GM23338 (cell line): ENCODE measurements at regions not wholly inside any gene's neighbourhood (a gene's known extent, or its start where the extent isn't known, plus 50 kb on each side); places are given as distances from the start of the nearest gene placed in this dataset.

Source experiments
- ATAC-seq: fragments of 200-7000 bp; cut with Tn5 transposase; 3 replicates; pipeline ENCODE4 v1.9.1; 2020
- DNase-seq: peaks from one replicate; pipeline ENCODE4 v3.0.0-alpha.2; 2015; ENCODE audit warnings: low spot score
- H2AFZ ChIP-seq: fragments of 200-600 bp; sonication (generic); 2 replicates; pipeline ENCODE4 v1.8.0; 2016; ENCODE audit warnings: antibody characterized with exemption, mild to moderate bottlenecking, moderate library complexity
- H3F3A ChIP-seq: fragments of 200-600 bp; sonication (generic); replicated peaks from 2 replicates; pipeline ENCODE4 v1.8.0; 2017; ENCODE audit warnings: antibody characterized with exemption, mixed run types, low read depth
- H3K27ac ChIP-seq: fragments of 200-600 bp; sonication (generic); 2 replicates; pipeline ENCODE4 v1.6.1; 2016; ENCODE audit warnings: low read depth
- H3K27me3 ChIP-seq: fragments of 200-600 bp; sonication (generic); 2 replicates; pipeline ENCODE4 v1.8.0; 2016; ENCODE audit warnings: mild to moderate bottlenecking, mixed run types, moderate library complexity; ENCODE audit not compliant: insufficient read depth
- H3K36me3 ChIP-seq: fragments of 200-600 bp; sonication (generic); 2 replicates; pipeline ENCODE4 v1.8.0; 2016; ENCODE audit warnings: mild to moderate bottlenecking; ENCODE audit not compliant: insufficient read depth
- H3K4me1 ChIP-seq: fragments of 200-600 bp; sonication (generic); 2 replicates; pipeline ENCODE4 v1.8.0; 2016; ENCODE audit warnings: mild to moderate bottlenecking, moderate library complexity; ENCODE audit not compliant: insufficient read depth
- H3K4me2 ChIP-seq: fragments of 200-600 bp; sonication (generic); 2 replicates; pipeline ENCODE4 v1.7.1; 2017; ENCODE audit warnings: mixed run types
- H3K4me3 ChIP-seq: fragments of 200-600 bp; sonication (generic); 2 replicates; pipeline ENCODE4 v1.6.1; 2016; ENCODE audit warnings: mixed run types
- H3K79me2 ChIP-seq: fragments of 200-600 bp; sonication (generic); replicated peaks from 2 replicates; pipeline ENCODE4 v1.8.0; 2017; ENCODE audit warnings: mild to moderate bottlenecking; ENCODE audit not compliant: insufficient read depth
- H3K9me2 ChIP-seq: fragments of 200-600 bp; sonication (generic); 2 replicates; pipeline ENCODE4 v1.8.0; 2017; ENCODE audit not compliant: insufficient read depth
- H4K20me1 ChIP-seq: fragments of 200-600 bp; sonication (generic); replicated peaks from 2 replicates; pipeline ENCODE4 v1.8.0; 2017; ENCODE audit warnings: mild to moderate bottlenecking; ENCODE audit not compliant: insufficient read depth
- H3K27ac Mint-ChIP-seq: 2 replicates; pipeline ENCODE4 v1.8.0; 2020; ENCODE audit warnings: inconsistent platforms, mild to moderate bottlenecking, moderate library complexity, mixed read lengths
- H3K27me3 Mint-ChIP-seq: 3 replicates; pipeline ENCODE4 v1.8.0; 2022; ENCODE audit warnings: low read depth, mild to moderate bottlenecking, moderate library complexity, mixed read lengths, inconsistent platforms; ENCODE audit not compliant: insufficient read depth, poor library complexity
- H3K36me3 Mint-ChIP-seq: 3 replicates; pipeline ENCODE4 v1.8.0; 2021; ENCODE audit warnings: low read depth, mild to moderate bottlenecking, inconsistent platforms, moderate library complexity, mixed read lengths
- H3K4me1 Mint-ChIP-seq: 3 replicates; pipeline ENCODE4 v1.8.0; 2020; ENCODE audit warnings: mild to moderate bottlenecking, inconsistent platforms, mixed read lengths
- H3K4me3 Mint-ChIP-seq: 3 replicates; pipeline ENCODE4 v1.8.0; 2021; ENCODE audit warnings: moderate library complexity, mild to moderate bottlenecking, inconsistent platforms, mixed read lengths
- H3K9me3 Mint-ChIP-seq: 3 replicates; pipeline ENCODE4 v1.8.0; 2020; ENCODE audit warnings: moderate library complexity, mild to moderate bottlenecking, inconsistent platforms, mixed read lengths
- CREB1 ChIP-seq: fragments of 250-450 bp; sonication (Bioruptor Pico); IDR thresholded peaks from 2 replicates; pipeline ENCODE4 v1.5.0; 2020; ENCODE audit warnings: low read depth, mild to moderate bottlenecking, moderate library complexity
- EZH2 ChIP-seq: fragments of 200-600 bp; sonication (generic); IDR thresholded peaks from one replicate; pipeline ENCODE4 v1.8.0; 2017; ENCODE audit warnings: antibody characterized with exemption, mild to moderate bottlenecking, low read depth; ENCODE audit not compliant: unreplicated experiment
- EZH2phosphoT487 ChIP-seq: fragments of 200-600 bp; sonication (generic); IDR thresholded peaks from one replicate; pipeline ENCODE4 v1.8.1; 2018; ENCODE audit warnings: antibody characterized with exemption; ENCODE audit not compliant: unreplicated experiment
- JUNB ChIP-seq: IDR thresholded peaks from one replicate; pipeline ENCODE4 v1.6.1; 2016; ENCODE audit warnings: antibody characterized with exemption; ENCODE audit not compliant: unreplicated experiment
- NANOG ChIP-seq: IDR thresholded peaks from 2 replicates; pipeline ENCODE4 v1.6.1; 2016; ENCODE audit warnings: antibody characterized with exemption, borderline replicate concordance
- POLR2AphosphoS5 ChIP-seq: IDR thresholded peaks from 2 replicates; pipeline ENCODE4 v1.6.1; 2016; ENCODE audit warnings: antibody characterized with exemption, low read depth
- REST ChIP-seq: IDR thresholded peaks from one replicate; pipeline ENCODE4 v1.6.1; 2018; ENCODE audit warnings: antibody characterized with exemption; ENCODE audit not compliant: unreplicated experiment
- STAT1 ChIP-seq: IDR thresholded peaks from one replicate; pipeline ENCODE4 v1.6.1; 2016; ENCODE audit warnings: antibody characterized with exemption; ENCODE audit not compliant: unreplicated experiment
- ZNF114 ChIP-seq: fragments of 250-450 bp; sonication (Bioruptor Pico); IDR thresholded peaks from 2 replicates; pipeline ENCODE4 v1.5.0; 2020; ENCODE audit warnings: mild to moderate bottlenecking, moderate library complexity
- ZNF331 ChIP-seq: fragments of 250-450 bp; sonication (Bioruptor Pico); IDR thresholded peaks from 2 replicates; pipeline ENCODE4 v1.5.0; 2020; ENCODE audit warnings: low read depth, mild to moderate bottlenecking, moderate library complexity
- TF ChIP-seq, protein P1 (sequence below), 2 experiments: fragments of 200-600 bp in 1 of 2; sonication (generic) in 1 of 2; conservative IDR thresholded peaks; 2 replicates each; pipeline versions ENCODE4 v1.5.1 to v1.6.1; 2016 to 2017; ENCODE audit warnings: antibody characterized with exemption in 2 of 2, low read depth in 2 of 2, mild to moderate bottlenecking in 2 of 2, moderate library complexity in 1 of 2
- TF ChIP-seq, protein P2 (sequence below): IDR thresholded peaks from 2 replicates; pipeline ENCODE4 v1.6.1; 2016; ENCODE audit warnings: antibody characterized with exemption

- H3K27ac ChIP-seq = no peak overlapping the region
- no peak overlapping the region for H2AFZ ChIP-seq
- H3K27me3 ChIP-seq = no peaks in the 10 kb centered on the region
- no peaks in the 10 kb centered on the region for H3K79me2 ChIP-seq
- H3K4me1 ChIP-seq = no peaks in the 10 kb centered on the region
- H4K20me1 ChIP-seq = no peaks in the 10 kb centered on the region
- Mint-ChIP-seq H3K9me3 (peaks cover 23% of the 10 kb centered on the region), H3K36me3 (peaks cover 12% of the 10 kb centered on the region; the same call in 2 of the 3 replicates), H3K27ac (no peak overlapping the region), H3K4me3 (no peak overlapping the region), H3K4me1 (no peaks in the 10 kb centered on the region), H3K27me3 (peaks cover 1% of the 10 kb centered on the region)
- ATAC-seq = no peak
- DNase-seq = no peak
- H3K36me3 ChIP-seq = no peaks in the 10 kb centered on the region
- H3F3A ChIP-seq = no peaks in the 10 kb centered on the region
- H3K4me2 ChIP-seq = no peak overlapping the region
- TF ChIP-seq STAT1 = no peak
- TF ChIP-seq ZNF114 = no peak
- no peak for TF ChIP-seq REST
- no peak overlapping the region for H3K4me3 ChIP-seq
- no peaks in the 10 kb centered on the region for H3K9me2 ChIP-seq
Measured at GRCh38 chrX:128309311-128309710, 257.1 kb upstream of the ACTRT1 start.

- H4K20me1 ChIP-seq = no peaks in the 10 kb centered on the region
- H3K36me3 ChIP-seq = no peaks in the 10 kb centered on the region
- no peak overlapping the region for H3K27ac ChIP-seq
- H3K36me3 Mint-ChIP-seq = peaks cover 4% of the 10 kb centered on the region; the same call in 1 of the 3 replicates
- no peak for TF ChIP-seq EZH2phosphoT487
- TF ChIP-seq EZH2 = no peak
- no peak for TF ChIP-seq ZNF114
- H3K27ac Mint-ChIP-seq = no peak overlapping the region
- H3K4me3 Mint-ChIP-seq = no peak overlapping the region
- DNase-seq (no peak), ATAC-seq (no peak)
- no peaks in the 10 kb centered on the region for H3K4me1 ChIP-seq
- H3K4me1 Mint-ChIP-seq = no peaks in the 10 kb centered on the region
- no peaks in the 10 kb centered on the region for H3K9me2 ChIP-seq
- H3K4me3 ChIP-seq = no peak overlapping the region
- H2AFZ ChIP-seq = no peak overlapping the region
- H3K27me3 ChIP-seq = no peaks in the 10 kb centered on the region
- H3F3A ChIP-seq = no peaks in the 10 kb centered on the region
- peaks cover 12% of the 10 kb centered on the region; the same call in 2 of the 3 replicates for H3K9me3 Mint-ChIP-seq
- H3K79me2 ChIP-seq = no peaks in the 10 kb centered on the region
- H3K4me2 ChIP-seq = no peak overlapping the region
- H3K27me3 Mint-ChIP-seq = no peaks in the 10 kb centered on the region
Measured at GRCh38 chrX:128294198-128294597, 242.0 kb upstream of the ACTRT1 start.

- no peak overlapping the region for H3K27ac ChIP-seq
- H3K79me2 ChIP-seq = no peaks in the 10 kb centered on the region
- H3K4me1 ChIP-seq = no peaks in the 10 kb centered on the region
- no peaks in the 10 kb centered on the region for H4K20me1 ChIP-seq
- DNase-seq = no peak
- H3K4me3 ChIP-seq = no peak overlapping the region
- no peaks in the 10 kb centered on the region for H3F3A ChIP-seq
- no peaks in the 10 kb centered on the region for H3K9me2 ChIP-seq
- H2AFZ ChIP-seq = no peak overlapping the region
- H3K4me1 Mint-ChIP-seq = no peaks in the 10 kb centered on the region
- H3K36me3 ChIP-seq = no peaks in the 10 kb centered on the region
- H3K36me3 Mint-ChIP-seq = no peaks in the 10 kb centered on the region
- ATAC-seq = no peak
- H3K4me3 Mint-ChIP-seq = no peak overlapping the region
- peaks cover 7% of the 10 kb centered on the region; the same call in 2 of the 3 replicates for H3K9me3 Mint-ChIP-seq
- H3K27ac Mint-ChIP-seq = no peak overlapping the region
- no peaks in the 10 kb centered on the region for H3K27me3 ChIP-seq
- no peak overlapping the region for H3K4me2 ChIP-seq
- no peaks in the 10 kb centered on the region for H3K27me3 Mint-ChIP-seq
- TF ChIP-seq, protein P1, sequence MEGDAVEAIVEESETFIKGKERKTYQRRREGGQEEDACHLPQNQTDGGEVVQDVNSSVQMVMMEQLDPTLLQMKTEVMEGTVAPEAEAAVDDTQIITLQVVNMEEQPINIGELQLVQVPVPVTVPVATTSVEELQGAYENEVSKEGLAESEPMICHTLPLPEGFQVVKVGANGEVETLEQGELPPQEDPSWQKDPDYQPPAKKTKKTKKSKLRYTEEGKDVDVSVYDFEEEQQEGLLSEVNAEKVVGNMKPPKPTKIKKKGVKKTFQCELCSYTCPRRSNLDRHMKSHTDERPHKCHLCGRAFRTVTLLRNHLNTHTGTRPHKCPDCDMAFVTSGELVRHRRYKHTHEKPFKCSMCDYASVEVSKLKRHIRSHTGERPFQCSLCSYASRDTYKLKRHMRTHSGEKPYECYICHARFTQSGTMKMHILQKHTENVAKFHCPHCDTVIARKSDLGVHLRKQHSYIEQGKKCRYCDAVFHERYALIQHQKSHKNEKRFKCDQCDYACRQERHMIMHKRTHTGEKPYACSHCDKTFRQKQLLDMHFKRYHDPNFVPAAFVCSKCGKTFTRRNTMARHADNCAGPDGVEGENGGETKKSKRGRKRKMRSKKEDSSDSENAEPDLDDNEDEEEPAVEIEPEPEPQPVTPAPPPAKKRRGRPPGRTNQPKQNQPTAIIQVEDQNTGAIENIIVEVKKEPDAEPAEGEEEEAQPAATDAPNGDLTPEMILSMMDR (conservative IDR thresholded peaks at IDR 0.05; ENCODE audit: low read depth in 2 of 2) = no peak
- no peak for TF ChIP-seq CREB1
- TF ChIP-seq NANOG = no peak
- no peak for TF ChIP-seq STAT1
- no peak for TF ChIP-seq ZNF331 (CRISPR knock-in tag)
- TF ChIP-seq POLR2AphosphoS5 = no peak
- TF ChIP-seq ZNF114 = no peak
- no peak for TF ChIP-seq EZH2
- TF ChIP-seq, protein P2, sequence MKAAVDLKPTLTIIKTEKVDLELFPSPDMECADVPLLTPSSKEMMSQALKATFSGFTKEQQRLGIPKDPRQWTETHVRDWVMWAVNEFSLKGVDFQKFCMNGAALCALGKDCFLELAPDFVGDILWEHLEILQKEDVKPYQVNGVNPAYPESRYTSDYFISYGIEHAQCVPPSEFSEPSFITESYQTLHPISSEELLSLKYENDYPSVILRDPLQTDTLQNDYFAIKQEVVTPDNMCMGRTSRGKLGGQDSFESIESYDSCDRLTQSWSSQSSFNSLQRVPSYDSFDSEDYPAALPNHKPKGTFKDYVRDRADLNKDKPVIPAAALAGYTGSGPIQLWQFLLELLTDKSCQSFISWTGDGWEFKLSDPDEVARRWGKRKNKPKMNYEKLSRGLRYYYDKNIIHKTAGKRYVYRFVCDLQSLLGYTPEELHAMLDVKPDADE = no peak
- no peak for TF ChIP-seq JUNB
- no peak for TF ChIP-seq EZH2phosphoT487
Measured at GRCh38 chrX:128287693-128288092, 235.5 kb upstream of the ACTRT1 start.
